ENCODE measurements at regions not wholly inside any gene's neighbourhood (a gene's known extent, or its start where the extent isn't known, plus 50 kb on each side); places are given as distances from the start of the nearest gene placed in this dataset.

GRCh38 chr16:48892893-48893292 lies 282.9 kb upstream of the N4BP1 start:
- no peak for DNase-seq (ENCODE audit: low read depth)

- DNase-seq (ENCODE audit: low read depth) = no peak
Measured at GRCh38 chr16:48887646-48888210, 277.7 kb upstream of the N4BP1 start.

- DNase-seq (ENCODE audit: low read depth) = no peak
Measured at GRCh38 chr16:48885471-48885870, 275.5 kb upstream of the N4BP1 start.

- no peak for DNase-seq (ENCODE audit: low read depth)
Measured at GRCh38 chr16:48881272-48881671, 271.3 kb upstream of the N4BP1 start.

- no peak for DNase-seq (ENCODE audit: low read depth)
Measured at GRCh38 chr16:48879223-48880122, 269.5 kb upstream of the N4BP1 start.

- DNase-seq (ENCODE audit: low read depth) = no peak
Measured at GRCh38 chr16:48877946-48878345, 268.0 kb upstream of the N4BP1 start.

- no peak for DNase-seq (ENCODE audit: low read depth)
Measured at GRCh38 chr16:48870141-48870540, 260.2 kb upstream of the N4BP1 start.

GRCh38 chr16:48865520-48865919 lies 255.5 kb upstream of the N4BP1 start:
- no peak for DNase-seq (ENCODE audit: low read depth)

- DNase-seq (ENCODE audit: low read depth) = no peak
Measured at GRCh38 chr16:48864055-48864454, 254.1 kb upstream of the N4BP1 start.

GRCh38 chr16:48862087-48862532 lies 252.1 kb upstream of the N4BP1 start:
- DNase-seq (ENCODE audit: low read depth) = no peak

GRCh38 chr16:48860341-48860740 lies 250.4 kb upstream of the N4BP1 start:
- no peak for DNase-seq (ENCODE audit: low read depth)

- DNase-seq (ENCODE audit: low read depth) = no peak
Measured at GRCh38 chr16:48852951-48853350, 243.0 kb upstream of the N4BP1 start.

- no peak for DNase-seq (ENCODE audit: low read depth)
Measured at GRCh38 chr16:48852458-48852857, 242.5 kb upstream of the N4BP1 start.

GRCh38 chr16:48850097-48850770 lies 240.3 kb upstream of the N4BP1 start:
- no peak for DNase-seq (ENCODE audit: low read depth)

- no peak for DNase-seq (ENCODE audit: low read depth)
Measured at GRCh38 chr16:48846277-48846676, 236.3 kb upstream of the N4BP1 start.

- no peak for DNase-seq (ENCODE audit: low read depth)
Measured at GRCh38 chr16:48845261-48845660, 235.3 kb upstream of the N4BP1 start.

GRCh38 chr16:48838349-48838748 lies 228.4 kb upstream of the N4BP1 start:
- no peak for DNase-seq (ENCODE audit: low read depth)

- no peak for DNase-seq (ENCODE audit: low read depth)
Measured at GRCh38 chr16:48836636-48837035, 226.7 kb upstream of the N4BP1 start.

GRCh38 chr16:48836067-48836466 lies 226.1 kb upstream of the N4BP1 start:
- DNase-seq (ENCODE audit: low read depth) = no peak

- DNase-seq (ENCODE audit: low read depth) = no peak
Measured at GRCh38 chr16:48834576-48834975, 224.6 kb upstream of the N4BP1 start.

GRCh38 chr16:48833461-48833860 lies 223.5 kb upstream of the N4BP1 start:
- no peak for DNase-seq (ENCODE audit: low read depth)

- no peak for DNase-seq (ENCODE audit: low read depth)
Measured at GRCh38 chr16:48831076-48831722, 221.2 kb upstream of the N4BP1 start.
